ENCODE measurements at regions not wholly inside any gene's neighbourhood (a gene's known extent, or its start where the extent isn't known, plus 50 kb on each side); places are given as distances from the start of the nearest gene placed in this dataset.

GRCh38 chr14:49456589-49456988 is 129.6 kb downstream of the RPS29 start:
- no peak for TF ChIP-seq CTCF (conservative IDR thresholded peaks at IDR 0.05)
- no peaks in the 10 kb centered on the region for H3K9me3 Mint-ChIP-seq
- H3K27ac Mint-ChIP-seq (ENCODE audit: unreplicated experiment): no peak overlapping the region
- DNase-seq (ENCODE audit: low read depth, low spot score): no peak
- H3K4me1 Mint-ChIP-seq: peaks cover 5% of the 10 kb centered on the region
- H3K4me3 Mint-ChIP-seq: no peak overlapping the region
- H3K36me3 Mint-ChIP-seq (ENCODE audit: low read depth): no peaks in the 10 kb centered on the region
- no peaks in the 10 kb centered on the region for H3K27me3 Mint-ChIP-seq (ENCODE audit: low read depth)

GRCh38 chr14:49451938-49452337 is 134.2 kb downstream of the RPS29 start:
- no peak overlapping the region for H3K4me3 Mint-ChIP-seq
- DNase-seq (ENCODE audit: low read depth, low spot score): no peak
- H3K27ac Mint-ChIP-seq (ENCODE audit: unreplicated experiment): no peak overlapping the region
- peaks cover 5% of the 10 kb centered on the region for H3K4me1 Mint-ChIP-seq
- H3K27me3 Mint-ChIP-seq (ENCODE audit: low read depth): no peaks in the 10 kb centered on the region
- TF ChIP-seq CTCF (conservative IDR thresholded peaks at IDR 0.05): no peak
- H3K36me3 Mint-ChIP-seq (ENCODE audit: low read depth): no peaks in the 10 kb centered on the region
- H3K9me3 Mint-ChIP-seq: peaks cover 5% of the 10 kb centered on the region

GRCh38 chr14:49449749-49450148 is 136.4 kb downstream of the RPS29 start:
- no peak overlapping the region for H3K4me3 Mint-ChIP-seq
- H3K27me3 Mint-ChIP-seq (ENCODE audit: low read depth): no peaks in the 10 kb centered on the region
- no peak for TF ChIP-seq CTCF (conservative IDR thresholded peaks at IDR 0.05)
- H3K9me3 Mint-ChIP-seq: peaks cover 5% of the 10 kb centered on the region
- H3K36me3 Mint-ChIP-seq (ENCODE audit: low read depth): no peaks in the 10 kb centered on the region
- H3K4me1 Mint-ChIP-seq: no peaks in the 10 kb centered on the region
- DNase-seq (ENCODE audit: low read depth, low spot score): no peak
- no peak overlapping the region for H3K27ac Mint-ChIP-seq (ENCODE audit: unreplicated experiment)

GRCh38 chr14:49447540-49448107 is 138.6 kb downstream of the RPS29 start:
- no peak for DNase-seq (ENCODE audit: low read depth, low spot score)
- Mint-ChIP-seq H3K4me3 (no peak overlapping the region), H3K27ac (ENCODE audit: unreplicated experiment) (no peak overlapping the region), H3K36me3 (ENCODE audit: low read depth) (no peaks in the 10 kb centered on the region), H3K4me1 (no peaks in the 10 kb centered on the region), H3K9me3 (peaks cover 5% of the 10 kb centered on the region), H3K27me3 (ENCODE audit: low read depth) (no peaks in the 10 kb centered on the region)
- no peak for TF ChIP-seq CTCF (conservative IDR thresholded peaks at IDR 0.05)

- Mint-ChIP-seq H3K4me3 (no peak overlapping the region), H3K27ac (ENCODE audit: unreplicated experiment) (no peak overlapping the region), H3K4me1 (no peaks in the 10 kb centered on the region), H3K27me3 (ENCODE audit: low read depth) (no peaks in the 10 kb centered on the region), H3K9me3 (peaks cover 5% of the 10 kb centered on the region), H3K36me3 (ENCODE audit: low read depth) (no peaks in the 10 kb centered on the region)
- no peak for TF ChIP-seq CTCF (conservative IDR thresholded peaks at IDR 0.05)
- DNase-seq (ENCODE audit: low read depth, low spot score): no peak
Observed at GRCh38 chr14:49446801-49447200, 139.4 kb downstream of the RPS29 start.
